ENCODE measurements at regions not wholly inside any gene's neighbourhood (a gene's known extent, or its start where the extent isn't known, plus 50 kb on each side); places are given as distances from the start of the nearest gene placed in this dataset.

DNA sequence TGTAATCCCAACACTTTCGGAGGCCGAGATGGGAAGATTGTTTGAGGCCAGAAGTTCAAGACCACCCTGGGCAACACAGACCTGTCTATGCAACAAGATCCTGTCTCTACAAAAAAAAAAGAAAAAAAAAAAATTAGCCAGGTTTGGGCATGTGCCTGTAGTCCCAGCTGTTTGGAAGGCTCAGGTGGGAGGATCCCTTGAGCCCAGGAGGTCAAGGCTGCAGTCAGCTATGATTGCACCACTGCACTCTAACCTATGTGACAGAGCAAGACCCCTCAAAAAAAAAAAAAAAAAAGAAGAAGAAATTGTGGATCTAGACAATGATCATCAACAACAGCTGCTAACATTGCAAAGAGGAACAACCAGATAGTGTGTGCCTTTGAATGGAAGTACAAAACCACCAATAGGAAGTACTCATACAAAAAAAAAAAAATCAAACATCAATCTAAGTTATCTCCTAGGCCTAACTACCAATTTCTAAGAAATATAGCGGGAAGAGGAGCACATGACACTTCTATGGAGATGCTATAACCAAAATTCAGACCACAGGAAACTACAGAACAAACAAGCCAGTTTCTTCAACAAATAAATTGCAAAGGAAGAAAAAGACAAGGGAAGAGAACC is 258.7 kb downstream of the MRTFB start:
- Histone ChIP-seq H3K27ac (ENCODE audit: insufficient read length, low read depth, low read length) (no peak overlapping the region), H3K14ac (ENCODE audit: insufficient read depth, low read length) (no peak overlapping the region), H3K23me2 (ENCODE audit: insufficient read length, low read depth, low read length, poor library complexity, severe bottlenecking) (no peaks in the 10 kb centered on the region), H3K23ac (ENCODE audit: insufficient read length, low read depth, low read length) (no peak overlapping the region), H2BK120ac (ENCODE audit: low read depth, low read length, poor library complexity, severe bottlenecking) (no peak overlapping the region), H3K79me1 (ENCODE audit: insufficient read depth, low read depth, low read length, poor library complexity, severe bottlenecking) (no peaks in the 10 kb centered on the region), H2BK12ac (ENCODE audit: insufficient read length, low read depth, low read length) (no peak overlapping the region), H2AFZ (ENCODE audit: low read length) (no peak overlapping the region), H4K91ac (ENCODE audit: insufficient read length, low read depth, low read length) (no peak overlapping the region), H2BK20ac (ENCODE audit: low read depth, low read length, poor library complexity, severe bottlenecking) (no peak overlapping the region), H2BK5ac (ENCODE audit: insufficient read length, low read length) (no peak overlapping the region), H3K79me2 (ENCODE audit: insufficient read depth, low read length) (no peaks in the 10 kb centered on the region; the same call in 1 of the 2 replicates), H3T11ph (ENCODE audit: low read length) (no peak overlapping the region), H4K8ac (replicated peaks; ENCODE audit: insufficient read length, low read depth, low read length) (no peak overlapping the region), H3K4ac (ENCODE audit: low read depth, low read length) (no peak overlapping the region), H3K4me1 (ENCODE audit: insufficient read depth, low read length) (no peaks in the 10 kb centered on the region), H3K27me3 (ENCODE audit: insufficient read depth, low read length) (no peaks in the 10 kb centered on the region), H3K56ac (ENCODE audit: insufficient read length, low read depth, low read length) (no peak overlapping the region), H3K9ac (ENCODE audit: extremely low read depth, insufficient read length, low read length) (no peak overlapping the region), H3K9me3 (ENCODE audit: control insufficient read depth, low read depth, low read length) (peaks cover 10% of the 10 kb centered on the region), H2BK15ac (ENCODE audit: low read depth, low read length) (no peak overlapping the region), H2AK5ac (ENCODE audit: insufficient read length, low read length) (no peak overlapping the region), H4K5ac (ENCODE audit: insufficient read length, low read depth, low read length) (no peak overlapping the region), H4K20me1 (ENCODE audit: control insufficient read depth, insufficient read depth, insufficient read length) (no peaks in the 10 kb centered on the region), H3K18ac (ENCODE audit: insufficient read length, low read depth, low read length) (no peak overlapping the region), H3K4me2 (ENCODE audit: insufficient read depth, insufficient read length, low read length) (no peak overlapping the region)
- WGBS (ENCODE audit: extremely low coverage, insufficient read length, low lambda C conversion rate): no CpG with 5 or more reads among the region's 3 CpGs
- TF ChIP-seq, protein P1, sequence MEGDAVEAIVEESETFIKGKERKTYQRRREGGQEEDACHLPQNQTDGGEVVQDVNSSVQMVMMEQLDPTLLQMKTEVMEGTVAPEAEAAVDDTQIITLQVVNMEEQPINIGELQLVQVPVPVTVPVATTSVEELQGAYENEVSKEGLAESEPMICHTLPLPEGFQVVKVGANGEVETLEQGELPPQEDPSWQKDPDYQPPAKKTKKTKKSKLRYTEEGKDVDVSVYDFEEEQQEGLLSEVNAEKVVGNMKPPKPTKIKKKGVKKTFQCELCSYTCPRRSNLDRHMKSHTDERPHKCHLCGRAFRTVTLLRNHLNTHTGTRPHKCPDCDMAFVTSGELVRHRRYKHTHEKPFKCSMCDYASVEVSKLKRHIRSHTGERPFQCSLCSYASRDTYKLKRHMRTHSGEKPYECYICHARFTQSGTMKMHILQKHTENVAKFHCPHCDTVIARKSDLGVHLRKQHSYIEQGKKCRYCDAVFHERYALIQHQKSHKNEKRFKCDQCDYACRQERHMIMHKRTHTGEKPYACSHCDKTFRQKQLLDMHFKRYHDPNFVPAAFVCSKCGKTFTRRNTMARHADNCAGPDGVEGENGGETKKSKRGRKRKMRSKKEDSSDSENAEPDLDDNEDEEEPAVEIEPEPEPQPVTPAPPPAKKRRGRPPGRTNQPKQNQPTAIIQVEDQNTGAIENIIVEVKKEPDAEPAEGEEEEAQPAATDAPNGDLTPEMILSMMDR (conservative IDR thresholded peaks at IDR 0.05): no peak
- peaks cover 13 to 17% (median 16%) of the 10 kb centered on the region in 3 experiments for H3K36me3 Mint-ChIP-seq (ENCODE audit: insufficient read depth in 1 of 3, low read depth in 3 of 3)
- peaks cover 0 to 10% of the 10 kb centered on the region in 2 experiments; a peak in 3 of 4 replicates for H3K4me1 Mint-ChIP-seq
- no peak for DNase-seq
- peaks cover 7 to 8% of the 10 kb centered on the region in 2 experiments; a peak in 4 of 5 replicates for H3K9me3 Mint-ChIP-seq
- H3K27ac Mint-ChIP-seq: no peak overlapping the region; a peak in 1 of 7 replicates
- H3K4me3 Mint-ChIP-seq: no peak overlapping the region
- H3K27me3 Mint-ChIP-seq (ENCODE audit: low read depth): no peaks in the 10 kb centered on the region

Measured in H9 (cell line).